Heart left ventricle (tissue), 16 donors: ENCODE measurements at regions not wholly inside any gene's neighbourhood (a gene's known extent, or its start where the extent isn't known, plus 50 kb on each side); places are given as distances from the start of the nearest gene placed in this dataset.

Source experiments
- ATAC-seq, 4 donors: fragments of 200-7000 bp; cut with Tn5 transposase; one replicate each; pipeline ENCODE4 v1.9.1; 2020 to 2022; ENCODE audit warnings: moderate library complexity in 4 of 4, mild to moderate bottlenecking in 3 of 4, moderate number of reproducible peaks in 1 of 4
- DNase-seq, 5 donors: peaks; one replicate each; pipeline ENCODE4 v3.0.0-alpha.2; 2020
- H3K27ac ChIP-seq, 12 donors: fragments of 200-600 bp; sonication (generic) in 4 of 12; one replicate each; pipeline versions ENCODE4 v1.5.0 to v1.8.0; 2016 to 2022; ENCODE audit warnings: mild to moderate bottlenecking in 2 of 12
- H3K27me3 ChIP-seq, 9 donors: fragments of 200-600 bp; sonication (generic) in 2 of 9; one replicate each; pipeline versions ENCODE4 v1.5.1 to v1.8.0; 2016 to 2022; ENCODE audit warnings: mild to moderate bottlenecking in 3 of 9
- H3K36me3 ChIP-seq, 9 donors: fragments of 200-600 bp; sonication (generic) in 2 of 9; one replicate each; pipeline versions ENCODE4 v1.5.0 to v1.8.0; 2018 to 2022; ENCODE audit warnings: mild to moderate bottlenecking in 2 of 9
- H3K4me1 ChIP-seq, 12 donors: fragments of 200-600 bp; sonication (generic) in 4 of 12; one replicate each; pipeline versions ENCODE4 v1.5.0 to v1.8.0; 2016 to 2022; ENCODE audit warnings: mild to moderate bottlenecking in 3 of 12
- H3K4me3 ChIP-seq, 12 donors: fragments of 200-600 bp; sonication (generic) in 4 of 12; one replicate each; pipeline versions ENCODE4 v1.5.0 to v1.8.0; 2017 to 2022; ENCODE audit warnings: mild to moderate bottlenecking in 9 of 12, moderate library complexity in 4 of 12
- H3K9me3 ChIP-seq, 12 donors: fragments of 200-600 bp; sonication (generic) in 4 of 12; one replicate each; pipeline versions ENCODE4 v1.5.0 to v1.8.0; 2016 to 2022; ENCODE audit warnings: mild to moderate bottlenecking in 1 of 12
- CTCF ChIP-seq, 12 donors: fragments of 200-600 bp; sonication (generic) in 4 of 12; IDR thresholded peaks; one replicate each; pipeline versions ENCODE4 v1.5.0 to v1.8.0; 2018 to 2022; ENCODE audit warnings: antibody characterized with exemption in 12 of 12, mild to moderate bottlenecking in 5 of 12
- POLR2A ChIP-seq, 2 donors: fragments of 450-650 bp; IDR thresholded peaks; one replicate each; pipeline ENCODE4 v1.6.1; 2017; ENCODE audit warnings: antibody characterized with exemption in 2 of 2, mild to moderate bottlenecking in 2 of 2, moderate library complexity in 2 of 2
- WGBS, 4 donors: extraction: QIAGEN DNeasy Blood & Tissue Kit in 2 of 4; methylation state at CpG; one replicate each; pipeline versions ENCODE4 v1.1.5 to v1.1.7; 2013 to 2018; 5-methylcytosine and 5-hydroxymethylcytosine counted together
- intact Hi-C, 10 donors: fragments of 100-400 bp; cut with DNase I; formaldehyde crosslinking; loops; one replicate each; pipeline versions ENCODE4 v1.11.1 to v1.14.2; 2022
- donor health status: ischemic (EF 13 %, LVEDD 7.1; RV severe dilation, severe dysfunction).
- donor health status: healthy with polysubstance abuse.
- donor health status: DM: no; HTN: yes; CAD: no.
- donor health status: DM: no; HTN: no; CAD: no.
- donor health status: ischemic (EF 25% LVEDD 6.9; RV normal size, moderate dysfunction).
- donor health status: ischemic (EF 25% LVEDD 5.7; RV mildly dilated, moderate dysfunction).
- donor health status: healthy.
- donor health status: DM: yes; HTN: yes; CAD: no.
- donor health status: ischemic (EF 35%, LVEDD 5.7; RV mildly dilated, moderate dysfunction).
- donor health status: nonischemic (EF 11% LVEDD 7.7; RV severe dilation, severe dysfunction).
- donor health status: DM: yes; HTN: yes; CAD: no.
- donor health status: PGD.
- donor health status: ischemic (EF 29% LVEDD 5.4; RV normal size, mild dysfunction).
- donor health status: nonischemic (EF 23%, LVEDD 6.1; RV moderate dilation, normal function).

GRCh38 chr10:46223626-46224413, 63.0 kb upstream of the ANTXRL start:
- intact Hi-C loops = no loop called here
- TF ChIP-seq POLR2A (IDR thresholded peaks at IDR 0.05) = no peak
- no peak for TF ChIP-seq CTCF (IDR thresholded peaks at IDR 0.05)

GRCh38 chr10:46224414-46224682, 62.4 kb upstream of the ANTXRL start:
- Histone ChIP-seq H3K36me3 (no peaks in the 10 kb centered on the region), H3K27me3 (peaks cover 0 to 3% (median 0%) of the 10 kb centered on the region in 9 donors), H3K9me3 (peaks cover 0 to 4% (median 0%) of the 10 kb centered on the region in 12 donors), H3K4me1 (peaks cover 0 to 5% (median 0%) of the 10 kb centered on the region in 12 donors), H3K27ac (no peak overlapping the region), H3K4me3 (no peak overlapping the region)
- TF ChIP-seq CTCF (IDR thresholded peaks at IDR 0.05) (no peak), POLR2A (IDR thresholded peaks at IDR 0.05) (no peak)
- WGBS, 4 donors = 89 to 97% (median 93%) methylated on average over 2 of the region's 2 CpGs
- ATAC-seq (no peak), DNase-seq (no peak)
- intact Hi-C loops = no loop called here

More at GRCh38 chr10:46223626-46224413, 63.0 kb upstream of the ANTXRL start:
- Histone ChIP-seq H3K4me1 (peaks cover 0 to 2% (median 0%) of the 10 kb centered on the region in 12 donors), H3K27ac (no peak overlapping the region), H3K36me3 (no peaks in the 10 kb centered on the region), H3K4me3 (no peak overlapping the region), H3K9me3 (no peaks in the 10 kb centered on the region), H3K27me3 (peaks cover 0 to 3% (median 0%) of the 10 kb centered on the region in 9 donors)
- ATAC-seq (no peak), DNase-seq (peak in 1 of 5 donors; percentile 2)
- WGBS, 4 donors = 80 to 97% (median 93%) methylated on average over 2 to 10 of the region's 10 CpGs

- no peak overlapping the region for H3K4me3 ChIP-seq
- no peak overlapping the region for H3K27ac ChIP-seq
- H3K27me3 ChIP-seq = peaks cover 0 to 3% (median 0%) of the 10 kb centered on the region in 9 donors
- WGBS, 4 donors = 83 to 86% (median 84%) methylated on average over 5 of the region's 5 CpGs
- TF ChIP-seq POLR2A (IDR thresholded peaks at IDR 0.05) (no peak), CTCF (IDR thresholded peaks at IDR 0.05) (no peak)
- H3K9me3 ChIP-seq = peaks cover 0 to 15% (median 0%) of the 10 kb centered on the region in 12 donors
- DNase-seq (peak in 3 of 5 donors; percentile 4 to 17 (median 11)), ATAC-seq (no peak)
- no peaks in the 10 kb centered on the region for H3K36me3 ChIP-seq
- intact Hi-C loops = loop anchor here in 2 of 10 donors (5.0 kb wide), 1 partner anchor 102 kb away; no protein-coding TSS in a partner anchor
- peaks cover 0 to 5% (median 0%) of the 10 kb centered on the region in 12 donors for H3K4me1 ChIP-seq
Measured at GRCh38 chr10:46225597-46225996, 61.2 kb upstream of the ANTXRL start.

- intact Hi-C loops = loop anchor here in 2 of 10 donors (5.0 kb wide), 1 partner anchor 101 kb away; no protein-coding TSS in a partner anchor
- ATAC-seq (no peak), DNase-seq (peak in 2 of 5 donors; percentile 10 to 14)
Measured at GRCh38 chr10:46226232-46226631, 60.6 kb upstream of the ANTXRL start.

More at GRCh38 chr10:46226232-46226631, 60.6 kb upstream of the ANTXRL start:
- TF ChIP-seq CTCF (IDR thresholded peaks at IDR 0.05) (no peak), POLR2A (IDR thresholded peaks at IDR 0.05) (no peak)
- Histone ChIP-seq H3K4me1 (peaks cover 0 to 5% (median 0%) of the 10 kb centered on the region in 12 donors), H3K36me3 (no peaks in the 10 kb centered on the region), H3K27me3 (peaks cover 0 to 3% (median 0%) of the 10 kb centered on the region in 9 donors), H3K27ac (no peak overlapping the region), H3K4me3 (no peak overlapping the region), H3K9me3 (peaks cover 0 to 18% (median 0%) of the 10 kb centered on the region in 12 donors)
- WGBS, 4 donors = 57 to 68% (median 64%) methylated on average over 2 of the region's 2 CpGs
